Pancreas (tissue), 10 donors: ENCODE measurements at regions not wholly inside any gene's neighbourhood (a gene's known extent, or its start where the extent isn't known, plus 50 kb on each side); places are given as distances from the start of the nearest gene placed in this dataset.

Experiments
- ATAC-seq, 4 donors: fragments of 200-7000 bp; cut with Tn5 transposase; one replicate each; pipeline versions ENCODE4 v1.8.0 to v1.9.1; 2020; ENCODE audit warnings: mild to moderate bottlenecking in 4 of 4, moderate library complexity in 4 of 4
- DNase-seq, 6 donors: peaks; one replicate each; pipeline ENCODE4 v3.0.0-alpha.2; 2020
- FAIRE-seq: peaks from 2 replicates; lab custom pipeline; 2012; peaks lifted over from hg19 to GRCh38; lab: Jason Lieb, UNC
- H3K27ac ChIP-seq, 4 donors: fragments of 200-600 bp; sonication (generic); 1 replicate in 3 of 4; 2 replicates in 1 of 4; pipeline versions ENCODE4 v1.5.0 to v1.8.0; 2020
- H3K27me3 ChIP-seq, 4 donors: fragments of 200-600 bp; one replicate each; pipeline ENCODE4 v1.8.0; 2021
- H3K36me3 ChIP-seq, 3 donors: fragments of 200-600 bp; sonication (generic) in 1 of 3; one replicate each; pipeline versions ENCODE4 v1.5.0 to v1.8.0; 2020 to 2021
- H3K4me1 ChIP-seq, 3 donors: fragments of 200-600 bp; one replicate each; pipeline ENCODE4 v1.8.0; 2021
- H3K4me3 ChIP-seq, 4 donors: fragments of 200-600 bp; sonication (generic) in 2 of 4; one replicate each; pipeline versions ENCODE4 v1.5.0 to v1.8.0; 2020 to 2021
- H3K9me3 ChIP-seq, 4 donors: fragments of 200-600 bp; one replicate each; pipeline ENCODE4 v1.8.0; 2021
- WGBS, 2 donors: extraction: QIAGEN DNeasy Blood & Tissue Kit; methylation state at CpG; one replicate each; pipeline ENCODE4 v1.1.7; 2013; 5-methylcytosine and 5-hydroxymethylcytosine counted together
- intact Hi-C, 3 donors: fragments of 100-400 bp; cut with DNase I; formaldehyde crosslinking; loops; one replicate each; pipeline versions ENCODE4 v1.11.1 to v1.14.2; 2022
- TF ChIP-seq, protein P1 (sequence below), 4 donors: fragments of 200-600 bp; sonication (generic) in 3 of 4; IDR thresholded peaks; one replicate each; pipeline versions ENCODE4 v1.5.0 to v1.8.0; 2021; ENCODE audit warnings: antibody characterized with exemption in 4 of 4
- donor health status: healthy with polysubstance abuse.
- donor health status: DM: no; HTN: no; CAD: no; lungs with moderate emphysema.
- donor health status: DM: no; HTN: no; CAD: no.
- donor health status: control.
- donor health status: control.
- donor health status: Bipolar disorder and iron deficiency.
- donor health status: DM: yes; HTN: yes; CAD: no.
- donor health status: DM: no; HTN: no; CAD: no.
- donor health status: DM: no; HTN: no; CAD: no.
- donor health status: DM: yes; HTN: yes; CAD: no.

DNA sequence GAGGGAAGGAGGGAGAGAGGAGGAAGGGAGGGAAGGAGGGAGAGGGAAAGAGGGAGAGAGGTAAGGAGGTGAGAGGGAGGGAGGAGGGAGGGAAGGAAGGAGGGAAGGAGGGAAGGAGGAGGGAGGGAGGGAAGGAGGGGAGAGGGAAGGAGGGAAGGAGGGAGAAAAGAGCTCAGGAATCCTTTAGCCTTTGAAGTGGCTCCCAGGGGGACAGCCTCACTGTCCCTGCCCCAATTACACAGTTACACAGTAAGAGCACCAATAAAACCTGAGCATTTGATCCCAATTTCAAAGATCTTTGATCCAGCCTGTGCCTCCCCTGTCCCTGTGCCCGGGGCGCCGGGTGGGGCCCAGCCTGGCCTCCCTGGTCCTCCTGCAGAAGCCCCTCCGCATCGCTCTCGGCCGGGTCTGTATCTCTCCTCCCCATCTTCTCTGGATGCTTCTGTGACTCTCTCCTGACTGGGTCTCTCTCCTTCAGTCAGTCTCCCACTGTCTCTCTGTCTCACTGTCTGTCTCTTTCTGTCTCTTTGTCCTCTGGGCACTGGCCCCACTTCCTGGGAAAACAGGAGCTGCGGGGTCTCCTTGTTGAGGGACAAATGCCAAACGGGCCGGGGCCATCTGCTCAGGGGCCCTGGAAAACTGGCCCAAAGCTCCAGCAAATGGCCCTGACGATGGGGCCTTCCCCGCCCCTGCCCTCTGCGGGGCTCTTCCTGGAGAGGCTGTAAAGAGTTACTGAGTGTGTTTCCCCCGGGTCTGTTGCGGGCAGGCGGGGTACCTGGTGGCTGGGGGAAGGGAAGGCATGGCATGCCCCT is 54.2 kb upstream of the EGFL7 start:
- ATAC-seq (no peak), FAIRE-seq (no peak), DNase-seq (no peak)
- Histone ChIP-seq H3K4me1 (no peaks in the 10 kb centered on the region), H3K4me3 (no peak overlapping the region), H3K9me3 (no peaks in the 10 kb centered on the region), H3K36me3 (no peaks in the 10 kb centered on the region), H3K27ac (no peak overlapping the region), H3K27me3 (no peaks in the 10 kb centered on the region)
- 83 to 87% methylated on average over 16 of the region's 16 CpGs for WGBS, 2 donors
- intact Hi-C loops: no loop called here
- TF ChIP-seq, protein P1, sequence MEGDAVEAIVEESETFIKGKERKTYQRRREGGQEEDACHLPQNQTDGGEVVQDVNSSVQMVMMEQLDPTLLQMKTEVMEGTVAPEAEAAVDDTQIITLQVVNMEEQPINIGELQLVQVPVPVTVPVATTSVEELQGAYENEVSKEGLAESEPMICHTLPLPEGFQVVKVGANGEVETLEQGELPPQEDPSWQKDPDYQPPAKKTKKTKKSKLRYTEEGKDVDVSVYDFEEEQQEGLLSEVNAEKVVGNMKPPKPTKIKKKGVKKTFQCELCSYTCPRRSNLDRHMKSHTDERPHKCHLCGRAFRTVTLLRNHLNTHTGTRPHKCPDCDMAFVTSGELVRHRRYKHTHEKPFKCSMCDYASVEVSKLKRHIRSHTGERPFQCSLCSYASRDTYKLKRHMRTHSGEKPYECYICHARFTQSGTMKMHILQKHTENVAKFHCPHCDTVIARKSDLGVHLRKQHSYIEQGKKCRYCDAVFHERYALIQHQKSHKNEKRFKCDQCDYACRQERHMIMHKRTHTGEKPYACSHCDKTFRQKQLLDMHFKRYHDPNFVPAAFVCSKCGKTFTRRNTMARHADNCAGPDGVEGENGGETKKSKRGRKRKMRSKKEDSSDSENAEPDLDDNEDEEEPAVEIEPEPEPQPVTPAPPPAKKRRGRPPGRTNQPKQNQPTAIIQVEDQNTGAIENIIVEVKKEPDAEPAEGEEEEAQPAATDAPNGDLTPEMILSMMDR (IDR thresholded peaks at IDR 0.05): no peak

DNA sequence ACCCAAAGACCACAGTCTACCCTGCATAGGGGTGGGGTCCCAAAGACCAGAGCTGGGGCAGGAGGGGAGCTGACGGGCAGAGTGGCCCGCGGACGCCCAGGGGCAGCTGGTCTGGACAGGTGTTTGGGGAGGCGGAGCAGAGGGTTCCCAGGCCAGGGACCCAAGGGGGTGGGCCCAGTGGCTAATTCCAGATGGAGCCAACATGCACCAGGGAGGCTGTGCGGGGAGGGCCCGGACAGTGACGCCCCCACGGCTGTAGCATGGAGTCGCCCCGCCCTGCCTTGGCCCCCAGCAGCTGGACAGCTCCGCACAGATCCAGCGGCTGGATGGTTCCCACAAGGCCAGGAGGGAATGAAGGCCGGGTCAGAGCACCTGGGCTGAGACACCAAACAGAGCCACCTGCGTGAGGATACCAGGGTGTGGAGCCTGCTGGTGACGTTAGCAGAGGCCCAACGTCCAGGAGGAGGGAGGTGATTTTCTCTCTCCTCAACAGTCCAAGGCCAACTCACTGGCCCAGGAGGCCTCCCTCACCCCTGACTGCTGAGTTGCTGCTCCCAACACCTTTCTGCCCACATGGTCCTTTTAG is 55.3 kb upstream of the EGFL7 start:
- TF ChIP-seq, protein P1 (IDR thresholded peaks at IDR 0.05): no peak
- no peak overlapping the region for H3K27ac ChIP-seq
- no peaks in the 10 kb centered on the region for H3K9me3 ChIP-seq
- no peaks in the 10 kb centered on the region for H3K4me1 ChIP-seq
- FAIRE-seq: no peak
- intact Hi-C loops: no loop called here
- DNase-seq: no peak
- WGBS, 2 donors: 91 to 94% methylated on average over 17 of the region's 17 CpGs
- no peak for ATAC-seq
- H3K27me3 ChIP-seq: no peaks in the 10 kb centered on the region
- H3K36me3 ChIP-seq: no peaks in the 10 kb centered on the region
- H3K4me3 ChIP-seq: no peak overlapping the region

DNA sequence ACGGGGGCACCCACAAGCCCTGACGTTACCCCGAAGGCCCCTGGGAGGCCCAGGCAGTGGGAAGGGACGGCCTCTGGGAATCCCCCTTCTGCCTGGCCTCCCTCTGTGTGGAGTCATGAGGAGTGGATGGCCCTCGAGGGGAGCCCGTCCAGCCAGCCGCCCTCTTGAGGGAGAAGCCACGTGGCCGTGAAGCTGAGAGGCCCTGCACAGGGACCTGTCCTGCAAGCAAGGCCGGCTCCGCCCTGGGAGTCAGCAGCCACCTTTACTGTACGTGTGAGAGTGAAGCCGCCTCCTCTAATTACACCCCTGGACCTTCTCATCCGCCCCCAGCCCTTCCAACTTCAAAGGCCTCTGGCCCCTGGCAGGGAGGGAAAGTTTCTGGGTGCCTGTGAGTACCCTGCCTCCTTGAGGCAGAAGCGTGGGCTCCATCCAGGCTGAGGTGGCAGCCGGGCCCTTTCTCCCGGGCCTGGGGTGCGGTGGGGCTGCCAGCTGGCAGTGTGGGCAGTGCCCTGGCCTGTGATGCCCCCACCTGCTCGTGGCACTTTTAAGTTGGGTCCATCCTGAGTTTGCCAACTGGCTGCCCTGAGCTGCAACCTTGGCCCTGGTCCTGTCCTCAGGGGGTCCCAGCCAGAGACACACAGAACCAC is 55.9 kb upstream of the EGFL7 start:
- Histone ChIP-seq H3K9me3 (no peaks in the 10 kb centered on the region), H3K36me3 (no peaks in the 10 kb centered on the region), H3K27ac (peak overlapping the region in 1 of 4 donors; percentile 33), H3K4me3 (no peak overlapping the region), H3K27me3 (no peaks in the 10 kb centered on the region), H3K4me1 (no peaks in the 10 kb centered on the region)
- 78 to 80% methylated on average over 19 of the region's 19 CpGs for WGBS, 2 donors
- intact Hi-C loops: no loop called here
- ATAC-seq (no peak), FAIRE-seq (no peak), DNase-seq (no peak)
- TF ChIP-seq, protein P1 (IDR thresholded peaks at IDR 0.05): no peak

DNA sequence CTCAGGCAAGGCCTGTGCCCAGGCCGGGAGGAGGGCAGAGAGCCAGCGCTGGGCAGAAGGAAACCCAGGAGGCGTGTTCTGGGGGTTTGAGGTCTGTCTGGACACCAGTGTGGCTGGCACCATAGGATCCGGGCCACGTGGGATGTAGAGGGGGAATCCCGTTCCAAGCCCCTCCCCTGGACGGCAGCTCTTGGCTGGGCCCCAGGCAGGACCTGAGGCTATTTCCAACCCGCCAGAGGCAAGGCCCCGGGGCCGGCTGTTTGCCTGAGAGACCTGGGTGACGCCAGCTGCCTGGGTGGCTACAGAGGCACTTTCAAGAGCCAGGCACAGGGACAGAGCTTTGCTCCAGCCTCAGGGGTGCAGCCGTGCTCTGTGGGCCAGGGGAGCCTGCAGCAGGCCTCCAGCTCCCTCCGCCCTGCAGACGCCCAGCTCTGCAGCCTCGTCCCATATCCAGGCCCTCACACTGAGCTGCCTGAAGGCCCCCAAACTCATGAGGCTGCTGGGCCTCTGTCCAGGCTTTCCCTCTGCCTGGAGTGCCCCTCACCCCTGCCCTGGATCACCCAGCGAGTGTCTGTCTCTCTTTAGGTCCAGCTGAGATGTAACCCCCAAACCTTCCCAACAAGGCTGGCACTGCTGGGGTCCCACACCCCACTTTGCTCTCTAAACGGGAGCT is 56.6 kb upstream of the EGFL7 start:
- Histone ChIP-seq H3K9me3 (no peaks in the 10 kb centered on the region), H3K4me1 (no peaks in the 10 kb centered on the region), H3K27me3 (no peaks in the 10 kb centered on the region), H3K27ac (peak overlapping the region in 2 of 4 donors; percentile 23 to 33), H3K36me3 (no peaks in the 10 kb centered on the region), H3K4me3 (no peak overlapping the region)
- intact Hi-C loops: no loop called here
- ATAC-seq (peak in 2 of 4 donors; percentile 44 to 45), FAIRE-seq (no peak), DNase-seq (no peak)
- 72 to 86% methylated on average over 17 of the region's 17 CpGs for WGBS, 2 donors
- TF ChIP-seq, protein P1 (IDR thresholded peaks at IDR 0.05): no peak
